ENCODE measurements at regions not wholly inside any gene's neighbourhood (a gene's known extent, or its start where the extent isn't known, plus 50 kb on each side); places are given as distances from the start of the nearest gene placed in this dataset.
"Not testable (repeated sequence)": the region's sequence is repeated elsewhere in the genome, so short reads cannot be mapped to it uniquely, and the experiment has no call there.

GRCh38 chr3:20539666-20540065, 353.7 kb upstream of the SGO1 start:
- no peak for ATAC-seq

- no peak for ATAC-seq
Observed at GRCh38 chr3:20537234-20537633, 351.2 kb upstream of the SGO1 start.

- no peak for ATAC-seq
Observed at GRCh38 chr3:20529911-20530310, 343.9 kb upstream of the SGO1 start.

- ATAC-seq: no peak
Observed at GRCh38 chr3:20528180-20528770, 342.3 kb upstream of the SGO1 start.

- no peak for ATAC-seq
Observed at GRCh38 chr3:20527368-20527767, 341.4 kb upstream of the SGO1 start.

GRCh38 chr3:20524328-20524727, 338.3 kb upstream of the SGO1 start:
- no peak for ATAC-seq

GRCh38 chr3:20523293-20523692, 337.3 kb upstream of the SGO1 start:
- no peak for ATAC-seq

GRCh38 chr3:20517316-20517715, 331.3 kb upstream of the SGO1 start:
- not testable (repeated sequence) for ATAC-seq

GRCh38 chr3:20516311-20516710, 330.3 kb upstream of the SGO1 start:
- no peak for ATAC-seq

GRCh38 chr3:20515834-20516233, 329.8 kb upstream of the SGO1 start:
- ATAC-seq: no peak

- no peak for ATAC-seq
Observed at GRCh38 chr3:20511863-20512505, 326.0 kb upstream of the SGO1 start.

GRCh38 chr3:20510396-20510795, 324.4 kb upstream of the SGO1 start:
- ATAC-seq: no peak

GRCh38 chr3:20503394-20504082, 317.5 kb upstream of the SGO1 start:
- ATAC-seq: no peak

GRCh38 chr3:20490996-20491395, 305.0 kb upstream of the SGO1 start:
- no peak for ATAC-seq

GRCh38 chr3:20488151-20488550, 302.1 kb upstream of the SGO1 start:
- no peak for ATAC-seq

- no peak for ATAC-seq
Observed at GRCh38 chr3:20484126-20484525, 298.1 kb upstream of the SGO1 start.

GRCh38 chr3:20482350-20482749, 296.3 kb upstream of the SGO1 start:
- no peak for ATAC-seq

- ATAC-seq: no peak
Observed at GRCh38 chr3:20480786-20481365, 294.9 kb upstream of the SGO1 start.

GRCh38 chr3:20478436-20478835, 292.4 kb upstream of the SGO1 start:
- no peak for ATAC-seq

GRCh38 chr3:20464237-20464636, 278.2 kb upstream of the SGO1 start:
- ATAC-seq: not testable (repeated sequence)

GRCh38 chr3:20462723-20463122, 276.7 kb upstream of the SGO1 start:
- ATAC-seq: no peak

GRCh38 chr3:20462226-20462625, 276.2 kb upstream of the SGO1 start:
- no peak for ATAC-seq

- no peak for ATAC-seq
Observed at GRCh38 chr3:20458994-20459716, 273.1 kb upstream of the SGO1 start.

Data from activated CD4-positive, CD25-positive, alpha-beta regulatory T cell treated with anti-CD3 and anti-CD28 coated beads, Interleukin-2, amount 50 U/mL, for 24 hours (primary cell).